ENCODE measurements at regions not wholly inside any gene's neighbourhood (a gene's known extent, or its start where the extent isn't known, plus 50 kb on each side); places are given as distances from the start of the nearest gene placed in this dataset.

DNA sequence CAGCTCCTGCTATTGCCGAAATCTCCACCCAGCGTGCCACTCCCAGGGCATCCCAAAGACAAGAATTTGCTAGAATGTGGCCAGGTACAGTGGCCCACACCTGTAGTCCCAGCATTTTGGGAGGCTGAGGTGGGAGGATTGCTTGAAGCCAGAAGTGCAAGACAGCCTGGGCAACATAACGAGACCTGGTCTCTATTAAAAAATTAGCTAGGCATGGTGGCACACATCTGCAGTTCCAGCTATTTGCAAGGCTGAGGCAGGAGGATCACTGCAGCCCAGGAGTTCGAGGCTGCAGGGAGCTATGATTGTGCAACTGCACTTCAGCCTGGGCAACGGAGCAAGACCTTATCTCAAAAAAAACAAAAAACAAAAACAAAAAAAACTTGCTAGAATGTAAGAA, 73.3 kb upstream of the LYZL2 start:
- TF ChIP-seq, protein P1, sequence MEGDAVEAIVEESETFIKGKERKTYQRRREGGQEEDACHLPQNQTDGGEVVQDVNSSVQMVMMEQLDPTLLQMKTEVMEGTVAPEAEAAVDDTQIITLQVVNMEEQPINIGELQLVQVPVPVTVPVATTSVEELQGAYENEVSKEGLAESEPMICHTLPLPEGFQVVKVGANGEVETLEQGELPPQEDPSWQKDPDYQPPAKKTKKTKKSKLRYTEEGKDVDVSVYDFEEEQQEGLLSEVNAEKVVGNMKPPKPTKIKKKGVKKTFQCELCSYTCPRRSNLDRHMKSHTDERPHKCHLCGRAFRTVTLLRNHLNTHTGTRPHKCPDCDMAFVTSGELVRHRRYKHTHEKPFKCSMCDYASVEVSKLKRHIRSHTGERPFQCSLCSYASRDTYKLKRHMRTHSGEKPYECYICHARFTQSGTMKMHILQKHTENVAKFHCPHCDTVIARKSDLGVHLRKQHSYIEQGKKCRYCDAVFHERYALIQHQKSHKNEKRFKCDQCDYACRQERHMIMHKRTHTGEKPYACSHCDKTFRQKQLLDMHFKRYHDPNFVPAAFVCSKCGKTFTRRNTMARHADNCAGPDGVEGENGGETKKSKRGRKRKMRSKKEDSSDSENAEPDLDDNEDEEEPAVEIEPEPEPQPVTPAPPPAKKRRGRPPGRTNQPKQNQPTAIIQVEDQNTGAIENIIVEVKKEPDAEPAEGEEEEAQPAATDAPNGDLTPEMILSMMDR (IDR thresholded peaks at IDR 0.05; ENCODE audit: control extremely low read depth in 1 of 3, insufficient read depth in 1 of 3, low read depth in 1 of 3, low read length in 3 of 3) = no peak
- no peak for TF ChIP-seq SP1 (IDR thresholded peaks at IDR 0.05; ENCODE audit: low read depth, low read length)
- TF ChIP-seq HDAC2 (IDR thresholded peaks at IDR 0.05; ENCODE audit: borderline replicate concordance in 1 of 2, low read depth in 2 of 2, low read length in 2 of 2) = no peak
- TF ChIP-seq POLR2A (IDR thresholded peaks at IDR 0.05; ENCODE audit: control extremely low read depth in 1 of 2, low read depth in 2 of 2, low read length in 2 of 2) = no peak
- TF ChIP-seq CHD2 (IDR thresholded peaks at IDR 0.05; ENCODE audit: low read length) = no peak
- TF ChIP-seq, protein P2, sequence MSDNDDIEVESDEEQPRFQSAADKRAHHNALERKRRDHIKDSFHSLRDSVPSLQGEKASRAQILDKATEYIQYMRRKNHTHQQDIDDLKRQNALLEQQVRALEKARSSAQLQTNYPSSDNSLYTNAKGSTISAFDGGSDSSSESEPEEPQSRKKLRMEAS (IDR thresholded peaks at IDR 0.05) = no peak
- TF ChIP-seq POLR2AphosphoS5 (IDR thresholded peaks at IDR 0.05; ENCODE audit: low read depth, low read length) = no peak

Measured in H1 (cell line).